ENCODE measurements at regions not wholly inside any gene's neighbourhood (a gene's known extent, or its start where the extent isn't known, plus 50 kb on each side); places are given as distances from the start of the nearest gene placed in this dataset.
A peak's percentile ranks its signal among the peaks of the same experiment; 100 is the strongest.

DNA sequence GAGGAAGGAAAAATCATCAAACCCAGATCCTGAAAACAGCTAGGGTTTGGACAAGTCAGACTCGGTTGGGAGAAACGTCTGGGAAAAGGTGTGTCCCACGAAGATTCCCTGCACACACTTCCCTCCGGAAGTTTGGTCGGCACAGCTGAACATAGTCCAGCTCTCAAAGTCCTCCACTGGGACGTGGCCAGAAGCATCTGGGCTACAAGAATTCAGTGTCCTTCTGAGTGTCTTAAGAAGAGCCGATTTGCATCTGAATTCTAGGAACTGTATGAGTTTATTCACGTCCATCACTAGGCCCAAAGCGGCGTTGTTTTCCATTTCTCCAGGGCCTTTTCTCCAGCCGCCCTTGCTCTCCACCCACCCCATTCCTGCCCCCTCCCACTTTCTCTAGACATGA, 109.1 kb downstream of the C17orf67 start:
- H4K8ac ChIP-seq (ENCODE audit: low read depth in 2 of 2, low read length in 2 of 2) = no peak overlapping the region; a peak in 1 of 4 replicates
- peak overlapping the region; percentile 8 for H2AFZ ChIP-seq (replicated peaks; ENCODE audit: low read length, poor library complexity)
- no peak overlapping the region for H3K4me2 ChIP-seq (ENCODE audit: low read depth, low read length)
- TF ChIP-seq POLR2A (IDR thresholded peaks at IDR 0.05; ENCODE audit: low read depth, low read length) (no peak), MAFK (IDR thresholded peaks at IDR 0.05; ENCODE audit: low read depth, low read length) (no peak), CHD1 (IDR thresholded peaks at IDR 0.05; ENCODE audit: low read depth, low read length) (no peak), MAZ (IDR thresholded peaks at IDR 0.05; ENCODE audit: borderline replicate concordance, low read depth, low read length) (no peak), MXI1 (IDR thresholded peaks at IDR 0.05; ENCODE audit: borderline replicate concordance, low read depth, low read length) (no peak), BHLHE40 (IDR thresholded peaks at IDR 0.05; ENCODE audit: low read depth, low read length) (no peak), CEBPB (IDR thresholded peaks at IDR 0.05; ENCODE audit: low read depth, low read length) (no peak), NFE2L2 (IDR thresholded peaks at IDR 0.05; ENCODE audit: low read depth, low read length) (no peak), SMC3 (IDR thresholded peaks at IDR 0.05; ENCODE audit: low read depth, low read length) (no peak), FOS (IDR thresholded peaks at IDR 0.05; ENCODE audit: low read depth, low read length) (no peak), RCOR1 (IDR thresholded peaks at IDR 0.05; ENCODE audit: insufficient replicate concordance, low read length) (no peak), RAD21 (IDR thresholded peaks at IDR 0.05; ENCODE audit: low read length) (no peak), RFX5 (IDR thresholded peaks at IDR 0.05; ENCODE audit: low read depth, low read length) (no peak)
- TF ChIP-seq, protein P1, sequence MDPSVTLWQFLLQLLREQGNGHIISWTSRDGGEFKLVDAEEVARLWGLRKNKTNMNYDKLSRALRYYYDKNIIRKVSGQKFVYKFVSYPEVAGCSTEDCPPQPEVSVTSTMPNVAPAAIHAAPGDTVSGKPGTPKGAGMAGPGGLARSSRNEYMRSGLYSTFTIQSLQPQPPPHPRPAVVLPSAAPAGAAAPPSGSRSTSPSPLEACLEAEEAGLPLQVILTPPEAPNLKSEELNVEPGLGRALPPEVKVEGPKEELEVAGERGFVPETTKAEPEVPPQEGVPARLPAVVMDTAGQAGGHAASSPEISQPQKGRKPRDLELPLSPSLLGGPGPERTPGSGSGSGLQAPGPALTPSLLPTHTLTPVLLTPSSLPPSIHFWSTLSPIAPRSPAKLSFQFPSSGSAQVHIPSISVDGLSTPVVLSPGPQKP (IDR thresholded peaks at IDR 0.05; ENCODE audit: borderline replicate concordance, low read depth, low read length) = no peak
- TF ChIP-seq, protein P2, sequence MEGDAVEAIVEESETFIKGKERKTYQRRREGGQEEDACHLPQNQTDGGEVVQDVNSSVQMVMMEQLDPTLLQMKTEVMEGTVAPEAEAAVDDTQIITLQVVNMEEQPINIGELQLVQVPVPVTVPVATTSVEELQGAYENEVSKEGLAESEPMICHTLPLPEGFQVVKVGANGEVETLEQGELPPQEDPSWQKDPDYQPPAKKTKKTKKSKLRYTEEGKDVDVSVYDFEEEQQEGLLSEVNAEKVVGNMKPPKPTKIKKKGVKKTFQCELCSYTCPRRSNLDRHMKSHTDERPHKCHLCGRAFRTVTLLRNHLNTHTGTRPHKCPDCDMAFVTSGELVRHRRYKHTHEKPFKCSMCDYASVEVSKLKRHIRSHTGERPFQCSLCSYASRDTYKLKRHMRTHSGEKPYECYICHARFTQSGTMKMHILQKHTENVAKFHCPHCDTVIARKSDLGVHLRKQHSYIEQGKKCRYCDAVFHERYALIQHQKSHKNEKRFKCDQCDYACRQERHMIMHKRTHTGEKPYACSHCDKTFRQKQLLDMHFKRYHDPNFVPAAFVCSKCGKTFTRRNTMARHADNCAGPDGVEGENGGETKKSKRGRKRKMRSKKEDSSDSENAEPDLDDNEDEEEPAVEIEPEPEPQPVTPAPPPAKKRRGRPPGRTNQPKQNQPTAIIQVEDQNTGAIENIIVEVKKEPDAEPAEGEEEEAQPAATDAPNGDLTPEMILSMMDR (conservative IDR thresholded peaks at IDR 0.05; ENCODE audit: low read depth, low read length) = no peak
- TF ChIP-seq, protein P3, sequence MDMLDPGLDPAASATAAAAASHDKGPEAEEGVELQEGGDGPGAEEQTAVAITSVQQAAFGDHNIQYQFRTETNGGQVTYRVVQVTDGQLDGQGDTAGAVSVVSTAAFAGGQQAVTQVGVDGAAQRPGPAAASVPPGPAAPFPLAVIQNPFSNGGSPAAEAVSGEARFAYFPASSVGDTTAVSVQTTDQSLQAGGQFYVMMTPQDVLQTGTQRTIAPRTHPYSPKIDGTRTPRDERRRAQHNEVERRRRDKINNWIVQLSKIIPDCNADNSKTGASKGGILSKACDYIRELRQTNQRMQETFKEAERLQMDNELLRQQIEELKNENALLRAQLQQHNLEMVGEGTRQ (IDR thresholded peaks at IDR 0.05; ENCODE audit: low read depth, low read length) = no peak
- H3K23ac ChIP-seq (ENCODE audit: low read depth, low read length) = no peak overlapping the region
- dilution Hi-C loops (cut with HindIII; ENCODE audit: low sequenced_read_pairs, unreplicated experiment) = no loop called here
- no peak overlapping the region for H2BK15ac ChIP-seq (ENCODE audit: low read depth, low read length)
- in situ Hi-C loops (cut with MboI; ENCODE audit: low sequenced_read_pairs) = loop anchor here (10.0 kb wide), 1 partner anchor 50 kb away; no protein-coding TSS in a partner anchor
- no peak overlapping the region for H4K5ac ChIP-seq (ENCODE audit: low read depth, low read length)
- no TSS peak for BruUV-seq (replicated peaks)
- CTCF ChIA-PET = interaction anchor here (0.6 to 2.8 kb wide), 3 partner anchors 9 to 1157 kb away, joined by 3 to 12 read pairs (median 10); no protein-coding TSS in a partner anchor
- no peak overlapping the region for H3K9ac ChIP-seq (ENCODE audit: low read depth, low read length)
- H3K27ac ChIP-seq (ENCODE audit: insufficient read depth, low read length) = no peak overlapping the region
- no peaks in the 10 kb centered on the region for H3K36me3 ChIP-seq (ENCODE audit: control insufficient read depth, insufficient read depth, low read length)
- no peak for DNase-seq
- no peak overlapping the region for H3K18ac ChIP-seq (ENCODE audit: low read depth, low read length)
- POLR2A ChIA-PET (ENCODE audit: unreplicated experiment) = no interaction called here
- H4K20me1 ChIP-seq (ENCODE audit: insufficient read depth, low read length) = no peaks in the 10 kb centered on the region
- no peak overlapping the region for H2BK120ac ChIP-seq (ENCODE audit: low read depth, low read length)
- no peaks in the 10 kb centered on the region for H3K9me3 ChIP-seq (ENCODE audit: control insufficient read depth, insufficient read depth, low read length)
- no peak for ATAC-seq (ENCODE audit: low read depth)
- intact Hi-C loops (cut with micrococcal nuclease) = no loop called here
- H3K14ac ChIP-seq (replicated peaks; ENCODE audit: low read depth, low read length) = no peak overlapping the region
- H2BK5ac ChIP-seq (ENCODE audit: low read depth, low read length, poor library complexity, severe bottlenecking) = no peak overlapping the region
- H3K4me3 ChIP-seq (ENCODE audit: insufficient read depth, low read depth, low read length) = no peak overlapping the region
- no peak overlapping the region for H2AK9ac ChIP-seq (replicated peaks; ENCODE audit: low read depth, low read length, poor library complexity)
- H4K91ac ChIP-seq (ENCODE audit: insufficient read depth, low read depth, low read length) = no peak overlapping the region
- H3K56ac ChIP-seq (ENCODE audit: extremely low read depth, insufficient read depth, low read length) = no peak overlapping the region
- H3K27me3 ChIP-seq (ENCODE audit: control insufficient read depth, insufficient read depth, low read length) = peaks cover 11% of the 10 kb centered on the region
- whole genome bisulfite sequencing, 2 experiments (ENCODE audit: extremely low coverage in 2 of 2, insufficient read length in 1 of 2) = 77% methylated on average over 4 of the region's 11 CpGs; no CpG with 5 or more reads in 1 of the 2 experiments
- peaks cover 4% of the 10 kb centered on the region for H3K4me1 ChIP-seq (ENCODE audit: control insufficient read depth, insufficient read depth, low read length)
- no peak overlapping the region for H2BK20ac ChIP-seq (ENCODE audit: low read depth, low read length)
- H3K79me1 ChIP-seq (ENCODE audit: low read depth in 1 of 2, low read length in 2 of 2) = no peaks in the 10 kb centered on the region
- H3K4ac ChIP-seq (ENCODE audit: low read depth, low read length) = peak overlapping the region; percentile 1; the same call in 1 of the 2 replicates
- H3K9me1 ChIP-seq (ENCODE audit: insufficient read depth, low read length) = peaks cover 3% of the 10 kb centered on the region; the same call in 1 of the 2 replicates
- H2AK5ac ChIP-seq (ENCODE audit: low read depth, low read length) = no peak overlapping the region

Data from IMR-90 (cell line).